Lower leg skin (tissue), 3 donors: ENCODE measurements at regions not wholly inside any gene's neighbourhood (a gene's known extent, or its start where the extent isn't known, plus 50 kb on each side); places are given as distances from the start of the nearest gene placed in this dataset.

Source experiments
- CTCF ChIP-seq, 3 donors: fragments of 450-650 bp; IDR thresholded peaks; one replicate each; pipeline ENCODE4 v1.5.1; 2016; ENCODE audit warnings: antibody characterized with exemption in 3 of 3, mild to moderate bottlenecking in 3 of 3, moderate library complexity in 2 of 3
- POLR2A ChIP-seq, 2 donors: fragments of 450-650 bp; IDR thresholded peaks; one replicate each; pipeline ENCODE4 v1.6.1; 2016 to 2017; ENCODE audit warnings: antibody characterized with exemption in 2 of 2, mild to moderate bottlenecking in 1 of 2, moderate library complexity in 1 of 2

- TF ChIP-seq CTCF (IDR thresholded peaks at IDR 0.05), result no peak
- TF ChIP-seq POLR2A (IDR thresholded peaks at IDR 0.05), result no peak
These were observed 2270.8 kb downstream of the TP53TG3F start for GRCh38 chr16:35730251-35730650.
